GM20000 (cell line): ENCODE measurements at regions not wholly inside any gene's neighbourhood (a gene's known extent, or its start where the extent isn't known, plus 50 kb on each side); places are given as distances from the start of the nearest gene placed in this dataset.

Experiments
- DNase-seq: peaks from one replicate; pipeline ENCODE4 v3.0.0; 2012; ENCODE audit warnings: low spot score
- TF ChIP-seq, protein P1 (sequence below): IDR thresholded peaks from 2 replicates; pipeline ENCODE4 v1.5.1; 2012; ENCODE audit warnings: mild to moderate bottlenecking, control low read depth; ENCODE audit errors: extremely low read depth, missing control alignments

DNA sequence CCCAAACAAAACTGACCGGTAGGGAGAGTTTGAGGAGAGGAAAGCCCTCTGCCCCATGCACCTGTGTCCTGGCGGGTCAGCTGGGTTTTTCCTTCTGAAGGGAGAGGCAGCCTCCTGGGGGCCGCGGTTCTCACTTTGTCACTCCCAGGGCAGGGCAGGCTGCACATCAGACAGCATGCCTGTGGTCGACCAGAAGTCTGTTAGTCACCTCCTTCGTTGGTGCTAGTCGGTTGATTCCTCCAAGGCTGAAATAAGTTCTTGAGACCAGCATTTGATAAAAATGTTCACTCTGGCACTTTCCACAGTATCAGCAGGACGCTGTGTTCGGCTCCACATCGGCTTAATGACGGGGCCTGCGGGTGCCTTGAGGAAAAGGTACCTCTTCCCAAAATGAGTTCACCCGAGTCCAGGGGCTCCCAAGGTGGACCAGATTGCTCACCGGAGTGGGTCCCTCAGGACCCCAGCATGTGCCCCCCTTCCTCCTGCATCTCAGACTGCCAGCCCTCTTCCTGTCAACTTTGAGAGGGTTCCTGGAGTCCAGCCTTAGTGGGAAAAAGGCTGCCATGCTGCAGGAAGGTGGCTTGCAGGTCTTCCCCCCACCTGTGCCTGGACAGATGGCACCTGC is 373.7 kb upstream of the B3GAT1 start:
- TF ChIP-seq, protein P1, sequence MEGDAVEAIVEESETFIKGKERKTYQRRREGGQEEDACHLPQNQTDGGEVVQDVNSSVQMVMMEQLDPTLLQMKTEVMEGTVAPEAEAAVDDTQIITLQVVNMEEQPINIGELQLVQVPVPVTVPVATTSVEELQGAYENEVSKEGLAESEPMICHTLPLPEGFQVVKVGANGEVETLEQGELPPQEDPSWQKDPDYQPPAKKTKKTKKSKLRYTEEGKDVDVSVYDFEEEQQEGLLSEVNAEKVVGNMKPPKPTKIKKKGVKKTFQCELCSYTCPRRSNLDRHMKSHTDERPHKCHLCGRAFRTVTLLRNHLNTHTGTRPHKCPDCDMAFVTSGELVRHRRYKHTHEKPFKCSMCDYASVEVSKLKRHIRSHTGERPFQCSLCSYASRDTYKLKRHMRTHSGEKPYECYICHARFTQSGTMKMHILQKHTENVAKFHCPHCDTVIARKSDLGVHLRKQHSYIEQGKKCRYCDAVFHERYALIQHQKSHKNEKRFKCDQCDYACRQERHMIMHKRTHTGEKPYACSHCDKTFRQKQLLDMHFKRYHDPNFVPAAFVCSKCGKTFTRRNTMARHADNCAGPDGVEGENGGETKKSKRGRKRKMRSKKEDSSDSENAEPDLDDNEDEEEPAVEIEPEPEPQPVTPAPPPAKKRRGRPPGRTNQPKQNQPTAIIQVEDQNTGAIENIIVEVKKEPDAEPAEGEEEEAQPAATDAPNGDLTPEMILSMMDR: no peak
- no peak for DNase-seq

- TF ChIP-seq, protein P1: no peak
- no peak for DNase-seq
Measured at GRCh38 chr11:134785059-134785458, 373.0 kb upstream of the B3GAT1 start.

- no peak for DNase-seq
- TF ChIP-seq, protein P1: no peak
Measured at GRCh38 chr11:134784568-134784967, 372.5 kb upstream of the B3GAT1 start.

- DNase-seq: no peak
- TF ChIP-seq, protein P1: no peak
Measured at GRCh38 chr11:134784046-134784445, 372.0 kb upstream of the B3GAT1 start.

GRCh38 chr11:134783234-134783633 is 371.2 kb upstream of the B3GAT1 start:
- TF ChIP-seq, protein P1: no peak
- DNase-seq: no peak

- TF ChIP-seq, protein P1: no peak
- no peak for DNase-seq
Measured at GRCh38 chr11:134781380-134781866, 369.4 kb upstream of the B3GAT1 start.

DNA sequence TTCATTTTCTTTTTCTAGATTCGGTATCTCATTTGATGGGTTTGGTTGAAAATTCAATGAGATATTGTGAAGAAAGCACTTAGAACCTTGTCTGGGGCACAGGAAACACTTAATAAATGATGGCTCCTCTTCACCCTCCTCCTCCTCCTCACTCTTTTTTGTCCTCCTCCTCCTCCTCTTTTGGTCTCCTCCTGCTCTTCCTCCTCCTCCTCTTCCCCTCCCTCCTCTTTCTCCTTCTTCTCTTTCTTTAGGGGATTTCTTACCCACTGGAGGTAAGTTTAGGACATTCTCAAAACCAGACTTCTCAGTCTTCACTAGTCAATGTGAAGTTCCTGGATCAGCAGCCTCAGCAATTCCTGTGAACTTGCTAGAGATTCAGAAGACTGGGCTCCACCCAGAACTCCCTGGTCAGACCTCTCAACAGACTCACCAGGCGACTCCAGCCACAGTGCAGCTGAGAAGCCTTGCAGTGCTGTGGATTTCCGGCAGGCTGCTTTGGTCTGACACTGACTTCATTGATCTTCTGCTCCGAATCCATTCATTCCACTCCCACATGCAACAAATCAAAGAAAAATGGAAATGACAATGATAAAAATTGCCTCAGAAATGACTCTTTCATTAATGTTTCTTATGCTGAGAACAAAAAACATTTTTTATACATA is 368.6 kb upstream of the B3GAT1 start:
- TF ChIP-seq, protein P1: no peak
- DNase-seq: no peak
